GM23338 (cell line): ENCODE measurements at regions not wholly inside any gene's neighbourhood (a gene's known extent, or its start where the extent isn't known, plus 50 kb on each side); places are given as distances from the start of the nearest gene placed in this dataset.

Source experiments
- ATAC-seq: fragments of 200-7000 bp; cut with Tn5 transposase; 3 replicates; pipeline ENCODE4 v1.9.1; 2020
- DNase-seq: peaks from one replicate; pipeline ENCODE4 v3.0.0-alpha.2; 2015; ENCODE audit warnings: low spot score
- H2AFZ ChIP-seq: fragments of 200-600 bp; sonication (generic); 2 replicates; pipeline ENCODE4 v1.8.0; 2016; ENCODE audit warnings: antibody characterized with exemption, mild to moderate bottlenecking, moderate library complexity
- H3F3A ChIP-seq: fragments of 200-600 bp; sonication (generic); replicated peaks from 2 replicates; pipeline ENCODE4 v1.8.0; 2017; ENCODE audit warnings: antibody characterized with exemption, mixed run types, low read depth
- H3K27ac ChIP-seq: fragments of 200-600 bp; sonication (generic); 2 replicates; pipeline ENCODE4 v1.6.1; 2016; ENCODE audit warnings: low read depth
- H3K27me3 ChIP-seq: fragments of 200-600 bp; sonication (generic); 2 replicates; pipeline ENCODE4 v1.8.0; 2016; ENCODE audit warnings: mild to moderate bottlenecking, mixed run types, moderate library complexity; ENCODE audit not compliant: insufficient read depth
- H3K36me3 ChIP-seq: fragments of 200-600 bp; sonication (generic); 2 replicates; pipeline ENCODE4 v1.8.0; 2016; ENCODE audit warnings: mild to moderate bottlenecking; ENCODE audit not compliant: insufficient read depth
- H3K4me1 ChIP-seq: fragments of 200-600 bp; sonication (generic); 2 replicates; pipeline ENCODE4 v1.8.0; 2016; ENCODE audit warnings: mild to moderate bottlenecking, moderate library complexity; ENCODE audit not compliant: insufficient read depth
- H3K4me2 ChIP-seq: fragments of 200-600 bp; sonication (generic); 2 replicates; pipeline ENCODE4 v1.7.1; 2017; ENCODE audit warnings: mixed run types
- H3K4me3 ChIP-seq: fragments of 200-600 bp; sonication (generic); 2 replicates; pipeline ENCODE4 v1.6.1; 2016; ENCODE audit warnings: mixed run types
- H3K79me2 ChIP-seq: fragments of 200-600 bp; sonication (generic); replicated peaks from 2 replicates; pipeline ENCODE4 v1.8.0; 2017; ENCODE audit warnings: mild to moderate bottlenecking; ENCODE audit not compliant: insufficient read depth
- H3K9me2 ChIP-seq: fragments of 200-600 bp; sonication (generic); 2 replicates; pipeline ENCODE4 v1.8.0; 2017; ENCODE audit not compliant: insufficient read depth
- H4K20me1 ChIP-seq: fragments of 200-600 bp; sonication (generic); replicated peaks from 2 replicates; pipeline ENCODE4 v1.8.0; 2017; ENCODE audit warnings: mild to moderate bottlenecking; ENCODE audit not compliant: insufficient read depth
- H3K27ac Mint-ChIP-seq: 2 replicates; pipeline ENCODE4 v1.8.0; 2020; ENCODE audit warnings: inconsistent platforms, mild to moderate bottlenecking, moderate library complexity, mixed read lengths
- H3K27me3 Mint-ChIP-seq: 3 replicates; pipeline ENCODE4 v1.8.0; 2022; ENCODE audit warnings: low read depth, mild to moderate bottlenecking, moderate library complexity, mixed read lengths, inconsistent platforms; ENCODE audit not compliant: insufficient read depth, poor library complexity
- H3K36me3 Mint-ChIP-seq: 3 replicates; pipeline ENCODE4 v1.8.0; 2021; ENCODE audit warnings: low read depth, mild to moderate bottlenecking, inconsistent platforms, moderate library complexity, mixed read lengths
- H3K4me1 Mint-ChIP-seq: 3 replicates; pipeline ENCODE4 v1.8.0; 2020; ENCODE audit warnings: mild to moderate bottlenecking, inconsistent platforms, mixed read lengths
- H3K4me3 Mint-ChIP-seq: 3 replicates; pipeline ENCODE4 v1.8.0; 2021; ENCODE audit warnings: moderate library complexity, mild to moderate bottlenecking, inconsistent platforms, mixed read lengths
- H3K9me3 Mint-ChIP-seq: 3 replicates; pipeline ENCODE4 v1.8.0; 2020; ENCODE audit warnings: moderate library complexity, mild to moderate bottlenecking, inconsistent platforms, mixed read lengths
- CREB1 ChIP-seq: fragments of 250-450 bp; sonication (Bioruptor Pico); IDR thresholded peaks from 2 replicates; pipeline ENCODE4 v1.5.0; 2020; ENCODE audit warnings: low read depth, mild to moderate bottlenecking, moderate library complexity
- CTCF ChIP-seq, 2 experiments: fragments of 200-600 bp in 1 of 2; sonication (generic) in 1 of 2; conservative IDR thresholded peaks; 2 replicates each; pipeline versions ENCODE4 v1.5.1 to v1.6.1; 2016 to 2017; ENCODE audit warnings: antibody characterized with exemption in 2 of 2, low read depth in 2 of 2, mild to moderate bottlenecking in 2 of 2, moderate library complexity in 1 of 2
- ETS1 ChIP-seq: IDR thresholded peaks from 2 replicates; pipeline ENCODE4 v1.6.1; 2016; ENCODE audit warnings: antibody characterized with exemption
- EZH2 ChIP-seq: fragments of 200-600 bp; sonication (generic); IDR thresholded peaks from one replicate; pipeline ENCODE4 v1.8.0; 2017; ENCODE audit warnings: antibody characterized with exemption, mild to moderate bottlenecking, low read depth; ENCODE audit not compliant: unreplicated experiment
- EZH2phosphoT487 ChIP-seq: fragments of 200-600 bp; sonication (generic); IDR thresholded peaks from one replicate; pipeline ENCODE4 v1.8.1; 2018; ENCODE audit warnings: antibody characterized with exemption; ENCODE audit not compliant: unreplicated experiment
- JUNB ChIP-seq: IDR thresholded peaks from one replicate; pipeline ENCODE4 v1.6.1; 2016; ENCODE audit warnings: antibody characterized with exemption; ENCODE audit not compliant: unreplicated experiment
- NANOG ChIP-seq: IDR thresholded peaks from 2 replicates; pipeline ENCODE4 v1.6.1; 2016; ENCODE audit warnings: antibody characterized with exemption, borderline replicate concordance
- POLR2AphosphoS5 ChIP-seq: IDR thresholded peaks from 2 replicates; pipeline ENCODE4 v1.6.1; 2016; ENCODE audit warnings: antibody characterized with exemption, low read depth
- REST ChIP-seq: IDR thresholded peaks from one replicate; pipeline ENCODE4 v1.6.1; 2018; ENCODE audit warnings: antibody characterized with exemption; ENCODE audit not compliant: unreplicated experiment
- STAT1 ChIP-seq: IDR thresholded peaks from one replicate; pipeline ENCODE4 v1.6.1; 2016; ENCODE audit warnings: antibody characterized with exemption; ENCODE audit not compliant: unreplicated experiment
- ZNF114 ChIP-seq: fragments of 250-450 bp; sonication (Bioruptor Pico); IDR thresholded peaks from 2 replicates; pipeline ENCODE4 v1.5.0; 2020; ENCODE audit warnings: mild to moderate bottlenecking, moderate library complexity
- ZNF331 ChIP-seq: fragments of 250-450 bp; sonication (Bioruptor Pico); IDR thresholded peaks from 2 replicates; pipeline ENCODE4 v1.5.0; 2020; ENCODE audit warnings: low read depth, mild to moderate bottlenecking, moderate library complexity
- TF ChIP-seq, protein P1 (sequence below): fragments of 250-450 bp; sonication (Bioruptor Pico); IDR thresholded peaks from 2 replicates; pipeline ENCODE4 v1.5.0; 2020; ENCODE audit warnings: mild to moderate bottlenecking, moderate library complexity

- TF ChIP-seq STAT1 (no peak), EZH2phosphoT487 (no peak), ZNF331 (CRISPR knock-in tag) (no peak)
Measured at GRCh38 chr16:65731833-65732232, 610.0 kb upstream of the CDH11 start (continued).

DNA sequence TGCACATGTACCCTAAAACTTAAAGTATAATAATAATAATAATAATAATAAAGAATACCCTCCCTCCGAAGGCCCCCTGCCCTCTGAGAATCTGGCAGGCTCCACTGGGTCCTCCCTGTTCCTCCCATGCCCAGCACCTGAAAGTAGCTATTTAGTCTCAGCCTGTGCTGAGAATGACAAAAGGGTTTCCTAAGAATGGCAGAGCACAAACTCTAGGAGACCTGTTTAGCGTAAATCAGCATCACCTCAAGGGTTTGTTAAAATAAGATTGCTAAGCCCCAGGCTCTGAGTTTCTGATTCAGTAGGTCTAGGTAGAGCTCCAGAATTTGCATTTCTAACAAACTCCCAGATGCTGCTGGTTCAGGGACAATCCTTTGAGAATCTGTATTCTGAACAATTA, 606.8 kb upstream of the CDH11 start:
- H2AFZ ChIP-seq, result no peak overlapping the region
- DNase-seq (peak; percentile 52), ATAC-seq (peak; percentile 88)
- H3K9me2 ChIP-seq, result peaks cover 5% of the 10 kb centered on the region; the same call in 1 of the 2 replicates
- peak overlapping the region; percentile 40; the same call in 1 of the 2 replicates for H3K27ac ChIP-seq
- H3K4me1 ChIP-seq, result peaks cover 40% of the 10 kb centered on the region
- no peaks in the 10 kb centered on the region for H3K79me2 ChIP-seq
- no peaks in the 10 kb centered on the region for H3F3A ChIP-seq
- TF ChIP-seq ZNF114 (CRISPR knock-in tag), result no peak
- TF ChIP-seq CREB1 (CRISPR knock-in tag), result no peak
- TF ChIP-seq, protein P1, sequence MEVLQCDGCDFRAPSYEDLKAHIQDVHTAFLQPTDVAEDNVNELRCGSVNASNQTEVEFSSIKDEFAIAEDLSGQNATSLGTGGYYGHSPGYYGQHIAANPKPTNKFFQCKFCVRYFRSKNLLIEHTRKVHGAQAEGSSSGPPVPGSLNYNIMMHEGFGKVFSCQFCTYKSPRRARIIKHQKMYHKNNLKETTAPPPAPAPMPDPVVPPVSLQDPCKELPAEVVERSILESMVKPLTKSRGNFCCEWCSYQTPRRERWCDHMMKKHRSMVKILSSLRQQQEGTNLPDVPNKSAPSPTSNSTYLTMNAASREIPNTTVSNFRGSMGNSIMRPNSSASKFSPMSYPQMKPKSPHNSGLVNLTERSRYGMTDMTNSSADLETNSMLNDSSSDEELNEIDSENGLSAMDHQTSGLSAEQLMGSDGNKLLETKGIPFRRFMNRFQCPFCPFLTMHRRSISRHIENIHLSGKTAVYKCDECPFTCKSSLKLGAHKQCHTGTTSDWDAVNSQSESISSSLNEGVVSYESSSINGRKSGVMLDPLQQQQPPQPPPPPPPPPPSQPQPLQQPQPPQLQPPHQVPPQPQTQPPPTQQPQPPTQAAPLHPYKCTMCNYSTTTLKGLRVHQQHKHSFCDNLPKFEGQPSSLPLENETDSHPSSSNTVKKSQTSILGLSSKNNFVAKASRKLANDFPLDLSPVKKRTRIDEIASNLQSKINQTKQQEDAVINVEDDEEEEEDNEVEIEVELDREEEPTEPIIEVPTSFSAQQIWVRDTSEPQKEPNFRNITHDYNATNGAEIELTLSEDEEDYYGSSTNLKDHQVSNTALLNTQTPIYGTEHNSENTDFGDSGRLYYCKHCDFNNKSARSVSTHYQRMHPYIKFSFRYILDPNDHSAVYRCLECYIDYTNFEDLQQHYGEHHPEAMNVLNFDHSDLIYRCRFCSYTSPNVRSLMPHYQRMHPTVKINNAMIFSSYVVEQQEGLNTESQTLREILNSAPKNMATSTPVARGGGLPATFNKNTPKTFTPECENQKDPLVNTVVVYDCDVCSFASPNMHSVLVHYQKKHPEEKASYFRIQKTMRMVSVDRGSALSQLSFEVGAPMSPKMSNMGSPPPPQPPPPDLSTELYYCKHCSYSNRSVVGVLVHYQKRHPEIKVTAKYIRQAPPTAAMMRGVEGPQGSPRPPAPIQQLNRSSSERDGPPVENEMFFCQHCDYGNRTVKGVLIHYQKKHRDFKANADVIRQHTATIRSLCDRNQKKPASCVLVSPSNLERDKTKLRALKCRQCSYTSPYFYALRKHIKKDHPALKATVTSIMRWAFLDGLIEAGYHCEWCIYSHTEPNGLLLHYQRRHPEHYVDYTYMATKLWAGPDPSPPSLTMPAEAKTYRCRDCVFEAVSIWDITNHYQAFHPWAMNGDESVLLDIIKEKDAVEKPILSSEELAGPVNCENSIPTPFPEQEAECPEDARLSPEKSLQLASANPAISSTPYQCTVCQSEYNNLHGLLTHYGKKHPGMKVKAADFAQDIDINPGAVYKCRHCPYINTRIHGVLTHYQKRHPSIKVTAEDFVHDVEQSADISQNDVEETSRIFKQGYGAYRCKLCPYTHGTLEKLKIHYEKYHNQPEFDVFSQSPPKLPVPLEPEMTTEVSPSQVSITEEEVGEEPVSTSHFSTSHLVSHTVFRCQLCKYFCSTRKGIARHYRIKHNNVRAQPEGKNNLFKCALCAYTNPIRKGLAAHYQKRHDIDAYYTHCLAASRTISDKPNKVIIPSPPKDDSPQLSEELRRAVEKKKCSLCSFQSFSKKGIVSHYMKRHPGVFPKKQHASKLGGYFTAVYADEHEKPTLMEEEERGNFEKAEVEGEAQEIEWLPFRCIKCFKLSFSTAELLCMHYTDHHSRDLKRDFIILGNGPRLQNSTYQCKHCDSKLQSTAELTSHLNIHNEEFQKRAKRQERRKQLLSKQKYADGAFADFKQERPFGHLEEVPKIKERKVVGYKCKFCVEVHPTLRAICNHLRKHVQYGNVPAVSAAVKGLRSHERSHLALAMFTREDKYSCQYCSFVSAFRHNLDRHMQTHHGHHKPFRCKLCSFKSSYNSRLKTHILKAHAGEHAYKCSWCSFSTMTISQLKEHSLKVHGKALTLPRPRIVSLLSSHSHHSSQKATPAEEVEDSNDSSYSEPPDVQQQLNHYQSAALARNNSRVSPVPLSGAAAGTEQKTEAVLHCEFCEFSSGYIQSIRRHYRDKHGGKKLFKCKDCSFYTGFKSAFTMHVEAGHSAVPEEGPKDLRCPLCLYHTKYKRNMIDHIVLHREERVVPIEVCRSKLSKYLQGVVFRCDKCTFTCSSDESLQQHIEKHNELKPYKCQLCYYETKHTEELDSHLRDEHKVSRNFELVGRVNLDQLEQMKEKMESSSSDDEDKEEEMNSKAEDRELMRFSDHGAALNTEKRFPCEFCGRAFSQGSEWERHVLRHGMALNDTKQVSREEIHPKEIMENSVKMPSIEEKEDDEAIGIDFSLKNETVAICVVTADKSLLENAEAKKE (CRISPR knock-in tag), result no peak
- TF ChIP-seq POLR2AphosphoS5, result no peak
- TF ChIP-seq ZNF331 (CRISPR knock-in tag), result no peak
- TF ChIP-seq REST, result no peak
- no peak for TF ChIP-seq STAT1
- no peak for TF ChIP-seq ETS1
- TF ChIP-seq NANOG, result no peak
- TF ChIP-seq CTCF (conservative IDR thresholded peaks at IDR 0.05; ENCODE audit: low read depth in 2 of 2), result no peak
- TF ChIP-seq JUNB, result no peak
- TF ChIP-seq EZH2, result no peak
- no peak for TF ChIP-seq EZH2phosphoT487
- H4K20me1 ChIP-seq, result no peaks in the 10 kb centered on the region
- H3K4me3 ChIP-seq, result no peak overlapping the region
- no peaks in the 10 kb centered on the region for H3K36me3 ChIP-seq
- peaks cover 38% of the 10 kb centered on the region for H3K4me1 Mint-ChIP-seq
- peak overlapping the region; percentile 9 for H3K4me2 ChIP-seq
- peaks cover 2% of the 10 kb centered on the region for H3K27me3 Mint-ChIP-seq
- no peaks in the 10 kb centered on the region for H3K27me3 ChIP-seq
- H3K27ac Mint-ChIP-seq, result 0 out of 2 replicates have a peak overlapping the region, but pooled peaks have one; percentile 54
- peaks cover 6% of the 10 kb centered on the region; the same call in 1 of the 3 replicates for H3K36me3 Mint-ChIP-seq
- peaks cover 18% of the 10 kb centered on the region for H3K9me3 Mint-ChIP-seq
- H3K4me3 Mint-ChIP-seq, result no peak overlapping the region
